ENCODE measurements at regions not wholly inside any gene's neighbourhood (a gene's known extent, or its start where the extent isn't known, plus 50 kb on each side); places are given as distances from the start of the nearest gene placed in this dataset.

GRCh38 chr13:84315527-84315926 lies 433.3 kb upstream of the SLITRK1 start:
- no peaks in the 10 kb centered on the region for H3K27me3 ChIP-seq (ENCODE audit: control insufficient read depth, insufficient read depth, low read length)
- H3K9me3 ChIP-seq (ENCODE audit: control insufficient read depth, insufficient read depth, low read length) = no peaks in the 10 kb centered on the region
- H3K4me3 ChIP-seq (ENCODE audit: low read length) = no peak overlapping the region
- H3K27ac ChIP-seq (ENCODE audit: low read length) = no peak overlapping the region
- no CpG with 5 or more reads among the region's 4 CpGs for WGBS (ENCODE audit: insufficient coverage, insufficient read length)
- no peak for DNase-seq (ENCODE audit: low read depth, low spot score)
- no peaks in the 10 kb centered on the region for H3K4me1 ChIP-seq (ENCODE audit: control insufficient read depth, insufficient read depth, low read length)
- H3K36me3 ChIP-seq (ENCODE audit: control insufficient read depth, insufficient read depth, low read length) = no peaks in the 10 kb centered on the region

GRCh38 chr13:84303035-84303434 lies 420.8 kb upstream of the SLITRK1 start:
- H3K4me1 ChIP-seq (ENCODE audit: control insufficient read depth, insufficient read depth, low read length) = no peaks in the 10 kb centered on the region; the same call in 1 of the 2 replicates
- WGBS (ENCODE audit: insufficient coverage, insufficient read length) = no CpG with 5 or more reads among the region's 1 CpG
- H3K27ac ChIP-seq (ENCODE audit: low read length) = no peak overlapping the region

GRCh38 chr13:84297251-84297650 lies 415.0 kb upstream of the SLITRK1 start:
- H3K4me1 ChIP-seq (ENCODE audit: control insufficient read depth, insufficient read depth, low read length) = no peaks in the 10 kb centered on the region; the same call in 1 of the 2 replicates
- no peak for DNase-seq (ENCODE audit: low read depth, low spot score)
- no peak overlapping the region for H3K27ac ChIP-seq (ENCODE audit: low read length)

More at GRCh38 chr13:84303035-84303434, 420.8 kb upstream of the SLITRK1 start:
- H3K4me3 ChIP-seq (ENCODE audit: low read length) = no peak overlapping the region
- no peaks in the 10 kb centered on the region for H3K9me3 ChIP-seq (ENCODE audit: control insufficient read depth, insufficient read depth, low read length)
- H3K27me3 ChIP-seq (ENCODE audit: control insufficient read depth, insufficient read depth, low read length) = no peaks in the 10 kb centered on the region
- DNase-seq (ENCODE audit: low read depth, low spot score) = no peak
- H3K36me3 ChIP-seq (ENCODE audit: control insufficient read depth, insufficient read depth, low read length) = no peaks in the 10 kb centered on the region

GRCh38 chr13:84296401-84296800 lies 414.1 kb upstream of the SLITRK1 start:
- H3K9me3 ChIP-seq (ENCODE audit: control insufficient read depth, insufficient read depth, low read length) = no peaks in the 10 kb centered on the region
- H3K27me3 ChIP-seq (ENCODE audit: control insufficient read depth, insufficient read depth, low read length) = no peaks in the 10 kb centered on the region
- no peak overlapping the region for H3K27ac ChIP-seq (ENCODE audit: low read length)
- no peak overlapping the region for H3K4me3 ChIP-seq (ENCODE audit: low read length)
- no peaks in the 10 kb centered on the region for H3K36me3 ChIP-seq (ENCODE audit: control insufficient read depth, insufficient read depth, low read length)
- WGBS (ENCODE audit: insufficient coverage, insufficient read length) = no CpG with 5 or more reads among the region's 2 CpGs
- no peak for DNase-seq (ENCODE audit: low read depth, low spot score)
- H3K4me1 ChIP-seq (ENCODE audit: control insufficient read depth, insufficient read depth, low read length) = no peaks in the 10 kb centered on the region; the same call in 1 of the 2 replicates

More at GRCh38 chr13:84297251-84297650, 415.0 kb upstream of the SLITRK1 start:
- Histone ChIP-seq H3K27me3 (ENCODE audit: control insufficient read depth, insufficient read depth, low read length) (no peaks in the 10 kb centered on the region), H3K9me3 (ENCODE audit: control insufficient read depth, insufficient read depth, low read length) (no peaks in the 10 kb centered on the region), H3K36me3 (ENCODE audit: control insufficient read depth, insufficient read depth, low read length) (no peaks in the 10 kb centered on the region), H3K4me3 (ENCODE audit: low read length) (no peak overlapping the region)

GRCh38 chr13:84294576-84294975 lies 412.3 kb upstream of the SLITRK1 start:
- no peaks in the 10 kb centered on the region for H3K36me3 ChIP-seq (ENCODE audit: control insufficient read depth, insufficient read depth, low read length)
- no peak overlapping the region for H3K27ac ChIP-seq (ENCODE audit: low read length)
- WGBS (ENCODE audit: insufficient coverage, insufficient read length) = no CpG with 5 or more reads among the region's 3 CpGs
- H3K27me3 ChIP-seq (ENCODE audit: control insufficient read depth, insufficient read depth, low read length) = no peaks in the 10 kb centered on the region
- H3K4me1 ChIP-seq (ENCODE audit: control insufficient read depth, insufficient read depth, low read length) = no peaks in the 10 kb centered on the region; the same call in 1 of the 2 replicates
- no peak overlapping the region for H3K4me3 ChIP-seq (ENCODE audit: low read length)
- no peak for DNase-seq (ENCODE audit: low read depth, low spot score)
- H3K9me3 ChIP-seq (ENCODE audit: control insufficient read depth, insufficient read depth, low read length) = no peaks in the 10 kb centered on the region

- no peaks in the 10 kb centered on the region for H3K9me3 ChIP-seq (ENCODE audit: control insufficient read depth, insufficient read depth, low read length)
- DNase-seq (ENCODE audit: low read depth, low spot score) = no peak
- no peaks in the 10 kb centered on the region for H3K36me3 ChIP-seq (ENCODE audit: control insufficient read depth, insufficient read depth, low read length)
- no peak overlapping the region for H3K4me3 ChIP-seq (ENCODE audit: low read length)
- WGBS (ENCODE audit: insufficient coverage, insufficient read length) = no CpG with 5 or more reads among the region's 4 CpGs
- no peaks in the 10 kb centered on the region for H3K4me1 ChIP-seq (ENCODE audit: control insufficient read depth, insufficient read depth, low read length)
- H3K27ac ChIP-seq (ENCODE audit: low read length) = no peak overlapping the region
- no peaks in the 10 kb centered on the region for H3K27me3 ChIP-seq (ENCODE audit: control insufficient read depth, insufficient read depth, low read length)
Observed at GRCh38 chr13:84290386-84290785, 408.1 kb upstream of the SLITRK1 start.

GRCh38 chr13:84279166-84279565 lies 396.9 kb upstream of the SLITRK1 start:
- Histone ChIP-seq H3K27me3 (ENCODE audit: control insufficient read depth, insufficient read depth, low read length) (no peaks in the 10 kb centered on the region), H3K9me3 (ENCODE audit: control insufficient read depth, insufficient read depth, low read length) (no peaks in the 10 kb centered on the region), H3K4me1 (ENCODE audit: control insufficient read depth, insufficient read depth, low read length) (no peaks in the 10 kb centered on the region), H3K36me3 (ENCODE audit: control insufficient read depth, insufficient read depth, low read length) (no peaks in the 10 kb centered on the region), H3K4me3 (ENCODE audit: low read length) (no peak overlapping the region), H3K27ac (ENCODE audit: low read length) (no peak overlapping the region)
- WGBS (ENCODE audit: insufficient coverage, insufficient read length) = no CpG with 5 or more reads among the region's 2 CpGs
- no peak for DNase-seq (ENCODE audit: low read depth, low spot score)

- no peaks in the 10 kb centered on the region for H3K9me3 ChIP-seq (ENCODE audit: control insufficient read depth, insufficient read depth, low read length)
- H3K4me3 ChIP-seq (ENCODE audit: low read length) = no peak overlapping the region
- no peak overlapping the region for H3K27ac ChIP-seq (ENCODE audit: low read length)
- no peaks in the 10 kb centered on the region for H3K27me3 ChIP-seq (ENCODE audit: control insufficient read depth, insufficient read depth, low read length)
- no peaks in the 10 kb centered on the region for H3K4me1 ChIP-seq (ENCODE audit: control insufficient read depth, insufficient read depth, low read length)
- H3K36me3 ChIP-seq (ENCODE audit: control insufficient read depth, insufficient read depth, low read length) = no peaks in the 10 kb centered on the region
- no CpG with 5 or more reads among the region's 6 CpGs for WGBS (ENCODE audit: insufficient coverage, insufficient read length)
- no peak for DNase-seq (ENCODE audit: low read depth, low spot score)
Observed at GRCh38 chr13:84272877-84273562, 390.7 kb upstream of the SLITRK1 start.

- Histone ChIP-seq H3K4me3 (ENCODE audit: low read length) (no peak overlapping the region), H3K4me1 (ENCODE audit: control insufficient read depth, insufficient read depth, low read length) (no peaks in the 10 kb centered on the region), H3K36me3 (ENCODE audit: control insufficient read depth, insufficient read depth, low read length) (no peaks in the 10 kb centered on the region), H3K27me3 (ENCODE audit: control insufficient read depth, insufficient read depth, low read length) (no peaks in the 10 kb centered on the region), H3K9me3 (ENCODE audit: control insufficient read depth, insufficient read depth, low read length) (no peaks in the 10 kb centered on the region), H3K27ac (ENCODE audit: low read length) (no peak overlapping the region)
- WGBS (ENCODE audit: insufficient coverage, insufficient read length) = no CpG with 5 or more reads among the region's 6 CpGs
- no peak for DNase-seq (ENCODE audit: low read depth, low spot score)
Observed at GRCh38 chr13:84265257-84265764, 383.0 kb upstream of the SLITRK1 start.

- DNase-seq (ENCODE audit: low read depth, low spot score) = no peak
- no peaks in the 10 kb centered on the region for H3K4me1 ChIP-seq (ENCODE audit: control insufficient read depth, insufficient read depth, low read length)
- H3K36me3 ChIP-seq (ENCODE audit: control insufficient read depth, insufficient read depth, low read length) = no peaks in the 10 kb centered on the region
- no CpG with 5 or more reads among the region's 9 CpGs for WGBS (ENCODE audit: insufficient coverage, insufficient read length)
- H3K27ac ChIP-seq (ENCODE audit: low read length) = no peak overlapping the region
- no peaks in the 10 kb centered on the region for H3K27me3 ChIP-seq (ENCODE audit: control insufficient read depth, insufficient read depth, low read length)
- no peak overlapping the region for H3K4me3 ChIP-seq (ENCODE audit: low read length)
- no peaks in the 10 kb centered on the region for H3K9me3 ChIP-seq (ENCODE audit: control insufficient read depth, insufficient read depth, low read length)
Observed at GRCh38 chr13:84263354-84264069, 381.2 kb upstream of the SLITRK1 start.

All from iPS DF 6.9 (cell line).